ENCODE measurements at regions not wholly inside any gene's neighbourhood (a gene's known extent, or its start where the extent isn't known, plus 50 kb on each side); places are given as distances from the start of the nearest gene placed in this dataset.

DNA sequence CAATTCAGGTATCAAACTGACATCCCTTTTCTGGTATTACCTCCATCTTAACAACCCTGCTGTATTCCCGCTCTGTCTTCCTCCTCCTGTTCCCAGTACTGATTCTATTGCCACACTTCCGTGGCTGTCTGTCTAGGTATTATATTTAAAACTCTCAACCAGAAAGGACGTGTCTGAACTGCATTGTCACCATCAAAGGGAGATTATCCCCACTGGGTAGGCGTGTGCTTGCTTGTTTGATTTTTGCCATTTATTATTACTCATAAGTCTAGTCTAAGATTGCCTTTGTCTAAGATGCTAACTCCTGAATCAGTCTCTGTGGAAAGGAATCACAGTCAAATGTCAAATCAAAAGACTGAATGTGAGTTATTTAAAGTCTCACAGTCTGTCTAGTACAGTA lies 650.1 kb downstream of the KCNT2 start:
- Histone ChIP-seq H3K4me3 (ENCODE audit: low read depth, low read length) (no peak overlapping the region), H3K9ac (ENCODE audit: low read depth, low read length) (no peak overlapping the region), H3K9me3 (ENCODE audit: control insufficient read depth, insufficient read depth, low read length) (no peaks in the 10 kb centered on the region), H3K36me3 (ENCODE audit: control insufficient read depth, insufficient read depth, low read length) (no peaks in the 10 kb centered on the region), H3K27me3 (ENCODE audit: control insufficient read depth, insufficient read depth, low read length) (no peaks in the 10 kb centered on the region), H3K4me1 (ENCODE audit: control insufficient read depth, insufficient read depth, low read length) (no peaks in the 10 kb centered on the region)

- no peak overlapping the region for H3K9ac ChIP-seq (ENCODE audit: low read depth, low read length)
- H3K36me3 ChIP-seq (ENCODE audit: control insufficient read depth, insufficient read depth, low read length), result no peaks in the 10 kb centered on the region
- H3K27me3 ChIP-seq (ENCODE audit: control insufficient read depth, insufficient read depth, low read length), result no peaks in the 10 kb centered on the region
- no peaks in the 10 kb centered on the region for H3K4me1 ChIP-seq (ENCODE audit: control insufficient read depth, insufficient read depth, low read length)
- H3K9me3 ChIP-seq (ENCODE audit: control insufficient read depth, insufficient read depth, low read length), result no peaks in the 10 kb centered on the region
- no peak overlapping the region for H3K4me3 ChIP-seq (ENCODE audit: low read depth, low read length)
Measured at GRCh38 chr1:195956845-195957244, 651.4 kb downstream of the KCNT2 start.

- Histone ChIP-seq H3K4me1 (ENCODE audit: control insufficient read depth, insufficient read depth, low read length) (no peaks in the 10 kb centered on the region), H3K4me3 (ENCODE audit: low read depth, low read length) (no peak overlapping the region), H3K9ac (ENCODE audit: low read depth, low read length) (no peak overlapping the region), H3K27me3 (ENCODE audit: control insufficient read depth, insufficient read depth, low read length) (no peaks in the 10 kb centered on the region), H3K36me3 (ENCODE audit: control insufficient read depth, insufficient read depth, low read length) (no peaks in the 10 kb centered on the region), H3K9me3 (ENCODE audit: control insufficient read depth, insufficient read depth, low read length) (no peaks in the 10 kb centered on the region)
Measured at GRCh38 chr1:195954848-195955247, 653.4 kb downstream of the KCNT2 start.

- Histone ChIP-seq H3K4me3 (ENCODE audit: low read depth, low read length) (no peak overlapping the region), H3K4me1 (ENCODE audit: control insufficient read depth, insufficient read depth, low read length) (no peaks in the 10 kb centered on the region), H3K36me3 (ENCODE audit: control insufficient read depth, insufficient read depth, low read length) (no peaks in the 10 kb centered on the region), H3K27me3 (ENCODE audit: control insufficient read depth, insufficient read depth, low read length) (no peaks in the 10 kb centered on the region), H3K9ac (ENCODE audit: low read depth, low read length) (no peak overlapping the region), H3K9me3 (ENCODE audit: control insufficient read depth, insufficient read depth, low read length) (no peaks in the 10 kb centered on the region)
Measured at GRCh38 chr1:195951313-195951712, 656.9 kb downstream of the KCNT2 start.

- no peaks in the 10 kb centered on the region for H3K4me1 ChIP-seq (ENCODE audit: control insufficient read depth, insufficient read depth, low read length)
- no peaks in the 10 kb centered on the region for H3K9me3 ChIP-seq (ENCODE audit: control insufficient read depth, insufficient read depth, low read length)
- H3K9ac ChIP-seq (ENCODE audit: low read depth, low read length), result no peak overlapping the region
- H3K27me3 ChIP-seq (ENCODE audit: control insufficient read depth, insufficient read depth, low read length), result no peaks in the 10 kb centered on the region
- H3K4me3 ChIP-seq (ENCODE audit: low read depth, low read length), result no peak overlapping the region
- H3K36me3 ChIP-seq (ENCODE audit: control insufficient read depth, insufficient read depth, low read length), result no peaks in the 10 kb centered on the region
Measured at GRCh38 chr1:195948123-195948895, 659.9 kb downstream of the KCNT2 start.

DNA sequence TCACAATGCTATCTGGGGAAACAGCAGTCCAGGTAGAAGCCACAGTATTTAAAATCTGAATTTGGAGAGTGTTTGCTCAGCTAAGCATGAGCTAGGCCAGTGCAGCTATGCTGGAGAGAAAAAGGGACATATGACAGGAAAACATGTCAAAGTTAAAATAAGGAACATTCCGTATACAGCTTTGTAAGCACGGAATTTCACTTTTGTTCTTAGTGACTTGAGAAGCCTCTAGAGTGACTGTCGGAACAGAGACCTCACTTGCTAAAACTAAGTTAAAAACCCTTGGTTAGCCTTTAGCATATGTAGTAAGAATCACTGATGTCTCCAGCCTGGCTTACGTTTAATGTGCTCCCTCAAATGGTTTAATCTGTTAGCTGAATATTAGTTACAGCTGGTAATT lies 661.7 kb downstream of the KCNT2 start:
- Histone ChIP-seq H3K9ac (ENCODE audit: low read depth, low read length) (no peak overlapping the region), H3K27me3 (ENCODE audit: control insufficient read depth, insufficient read depth, low read length) (no peaks in the 10 kb centered on the region), H3K4me3 (ENCODE audit: low read depth, low read length) (no peak overlapping the region), H3K4me1 (ENCODE audit: control insufficient read depth, insufficient read depth, low read length) (no peaks in the 10 kb centered on the region), H3K36me3 (ENCODE audit: control insufficient read depth, insufficient read depth, low read length) (no peaks in the 10 kb centered on the region), H3K9me3 (ENCODE audit: control insufficient read depth, insufficient read depth, low read length) (no peaks in the 10 kb centered on the region)

DNA sequence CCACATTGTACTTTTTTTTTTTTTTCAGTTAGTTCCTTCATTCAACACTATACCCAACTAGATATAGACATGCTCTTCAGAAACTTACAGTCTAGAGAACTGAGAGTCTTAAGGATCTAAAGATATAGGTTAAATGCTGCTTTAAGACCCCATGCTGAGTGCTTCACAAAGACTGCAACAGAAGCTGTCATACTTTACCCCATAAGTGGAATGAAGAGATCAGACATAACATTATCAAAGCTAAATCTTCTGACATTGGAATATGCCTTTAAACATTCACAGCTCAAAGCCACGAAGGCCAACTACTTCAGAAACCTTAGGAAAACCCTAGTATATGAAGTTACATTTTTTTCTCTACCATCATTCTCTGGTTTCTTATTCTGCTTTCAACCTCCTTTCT lies 666.4 kb downstream of the KCNT2 start:
- H3K4me3 ChIP-seq (ENCODE audit: low read depth, low read length), result no peak overlapping the region
- no peaks in the 10 kb centered on the region for H3K27me3 ChIP-seq (ENCODE audit: control insufficient read depth, insufficient read depth, low read length)
- no peaks in the 10 kb centered on the region for H3K4me1 ChIP-seq (ENCODE audit: control insufficient read depth, insufficient read depth, low read length)
- no peaks in the 10 kb centered on the region for H3K9me3 ChIP-seq (ENCODE audit: control insufficient read depth, insufficient read depth, low read length)
- no peaks in the 10 kb centered on the region for H3K36me3 ChIP-seq (ENCODE audit: control insufficient read depth, insufficient read depth, low read length)
- H3K9ac ChIP-seq (ENCODE audit: low read depth, low read length), result no peak overlapping the region

DNA sequence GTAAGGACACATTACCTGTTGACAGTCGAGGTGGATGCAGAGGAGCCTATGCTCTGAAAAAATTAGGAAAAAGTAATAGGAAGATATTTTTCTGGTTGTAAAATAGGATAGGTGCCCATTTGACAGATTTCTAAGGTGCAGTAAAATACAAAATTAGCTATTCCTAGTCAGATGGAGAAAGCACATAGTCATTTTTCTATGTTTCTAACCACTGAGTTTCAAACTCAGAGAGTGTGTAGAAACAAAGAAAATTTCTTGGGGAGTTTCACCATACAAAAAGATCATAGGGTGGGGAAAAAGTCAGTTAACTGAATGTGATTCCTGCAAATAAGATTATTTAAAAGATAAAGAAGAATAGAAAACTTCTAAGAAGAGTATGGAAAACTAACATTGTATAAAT lies 666.9 kb downstream of the KCNT2 start:
- Histone ChIP-seq H3K36me3 (ENCODE audit: control insufficient read depth, insufficient read depth, low read length) (no peaks in the 10 kb centered on the region), H3K4me1 (ENCODE audit: control insufficient read depth, insufficient read depth, low read length) (no peaks in the 10 kb centered on the region), H3K9ac (ENCODE audit: low read depth, low read length) (no peak overlapping the region), H3K9me3 (ENCODE audit: control insufficient read depth, insufficient read depth, low read length) (no peaks in the 10 kb centered on the region), H3K27me3 (ENCODE audit: control insufficient read depth, insufficient read depth, low read length) (no peaks in the 10 kb centered on the region), H3K4me3 (ENCODE audit: low read depth, low read length) (no peak overlapping the region)

- H3K4me3 ChIP-seq (ENCODE audit: low read depth, low read length), result no peak overlapping the region
- H3K9me3 ChIP-seq (ENCODE audit: control insufficient read depth, insufficient read depth, low read length), result no peaks in the 10 kb centered on the region
- H3K4me1 ChIP-seq (ENCODE audit: control insufficient read depth, insufficient read depth, low read length), result no peaks in the 10 kb centered on the region
- no peaks in the 10 kb centered on the region for H3K27me3 ChIP-seq (ENCODE audit: control insufficient read depth, insufficient read depth, low read length)
- H3K36me3 ChIP-seq (ENCODE audit: control insufficient read depth, insufficient read depth, low read length), result no peaks in the 10 kb centered on the region
- no peak overlapping the region for H3K9ac ChIP-seq (ENCODE audit: low read depth, low read length)
Measured at GRCh38 chr1:195939844-195940243, 668.4 kb downstream of the KCNT2 start.

DNA sequence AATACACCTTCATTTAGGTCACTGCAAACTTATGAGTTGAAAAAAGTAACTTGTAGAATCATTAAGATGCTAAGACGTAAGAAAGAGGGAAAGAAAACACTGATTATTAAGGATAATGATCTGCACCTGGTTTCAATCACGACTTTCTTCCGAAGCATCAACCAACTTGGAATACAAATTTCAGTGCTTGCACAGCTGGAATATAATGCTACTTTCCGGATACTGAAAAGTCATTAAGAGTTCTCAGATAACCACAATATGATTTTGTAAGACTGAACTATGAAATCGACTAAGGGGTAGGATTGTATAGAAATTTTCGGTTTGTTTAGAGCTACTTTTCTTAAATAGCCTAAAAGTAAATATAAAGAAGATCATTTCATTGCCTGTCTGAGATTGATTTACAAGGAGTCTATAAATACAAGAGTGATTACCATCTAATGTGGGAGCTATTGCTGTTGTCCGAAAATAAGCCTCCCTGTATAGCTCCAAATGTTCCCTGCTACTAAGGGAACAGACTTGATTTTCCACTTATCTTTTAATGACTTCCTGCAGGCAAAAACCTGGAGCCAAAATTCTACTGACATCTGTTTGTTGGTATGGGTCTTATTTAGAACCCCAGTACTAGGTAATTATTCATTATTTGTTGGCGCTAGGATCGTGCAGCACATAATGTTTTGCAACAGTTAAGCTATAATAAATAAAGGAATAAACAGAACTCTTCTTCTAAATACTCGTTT lies 673.3 kb downstream of the KCNT2 start:
- Histone ChIP-seq H3K36me3 (ENCODE audit: control insufficient read depth, insufficient read depth, low read length) (no peaks in the 10 kb centered on the region), H3K27me3 (ENCODE audit: control insufficient read depth, insufficient read depth, low read length) (no peaks in the 10 kb centered on the region), H3K9ac (ENCODE audit: low read depth, low read length) (no peak overlapping the region), H3K4me1 (ENCODE audit: control insufficient read depth, insufficient read depth, low read length) (no peaks in the 10 kb centered on the region), H3K9me3 (ENCODE audit: control insufficient read depth, insufficient read depth, low read length) (no peaks in the 10 kb centered on the region), H3K4me3 (ENCODE audit: low read depth, low read length) (no peak overlapping the region)

- no peaks in the 10 kb centered on the region for H3K9me3 ChIP-seq (ENCODE audit: control insufficient read depth, insufficient read depth, low read length)
- no peak overlapping the region for H3K4me3 ChIP-seq (ENCODE audit: low read depth, low read length)
- no peak overlapping the region for H3K9ac ChIP-seq (ENCODE audit: low read depth, low read length)
Measured at GRCh38 chr1:195933835-195934234, 674.4 kb downstream of the KCNT2 start.

DNA sequence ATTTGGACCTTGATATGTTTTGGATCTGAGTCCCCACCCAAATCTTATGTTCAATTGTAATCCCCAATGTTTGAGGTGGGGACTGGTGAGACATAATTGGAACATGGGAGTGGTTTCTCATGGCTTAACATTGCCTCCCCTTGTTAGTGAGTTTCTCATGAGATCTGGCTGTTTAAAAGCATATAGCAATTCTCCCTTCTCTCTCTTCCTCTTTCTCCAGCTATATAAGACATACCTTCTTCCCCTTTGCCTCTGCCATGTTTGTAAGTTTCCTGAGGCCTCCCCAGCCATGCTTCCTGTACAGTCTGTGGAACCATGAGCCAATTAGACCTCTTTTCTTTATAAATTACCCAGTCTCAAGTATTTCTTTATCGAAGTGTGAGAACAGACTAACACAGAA lies 692.4 kb downstream of the KCNT2 start:
- no peaks in the 10 kb centered on the region for H3K27me3 ChIP-seq (ENCODE audit: control insufficient read depth, insufficient read depth, low read length)

More at GRCh38 chr1:195933835-195934234, 674.4 kb downstream of the KCNT2 start:
- Histone ChIP-seq H3K36me3 (ENCODE audit: control insufficient read depth, insufficient read depth, low read length) (no peaks in the 10 kb centered on the region), H3K27me3 (ENCODE audit: control insufficient read depth, insufficient read depth, low read length) (no peaks in the 10 kb centered on the region), H3K4me1 (ENCODE audit: control insufficient read depth, insufficient read depth, low read length) (no peaks in the 10 kb centered on the region)

More for the DNA sequence above, 692.4 kb downstream of the KCNT2 start:
- Histone ChIP-seq H3K9me3 (ENCODE audit: control insufficient read depth, insufficient read depth, low read length) (no peaks in the 10 kb centered on the region), H3K36me3 (ENCODE audit: control insufficient read depth, insufficient read depth, low read length) (no peaks in the 10 kb centered on the region), H3K4me1 (ENCODE audit: control insufficient read depth, insufficient read depth, low read length) (no peaks in the 10 kb centered on the region), H3K4me3 (ENCODE audit: low read depth, low read length) (no peak overlapping the region), H3K9ac (ENCODE audit: low read depth, low read length) (no peak overlapping the region)

Data from iPS-15b (cell line).